HepG2 (cell line): ENCODE measurements at regions not wholly inside any gene's neighbourhood (a gene's known extent, or its start where the extent isn't known, plus 50 kb on each side); places are given as distances from the start of the nearest gene placed in this dataset.

Experiments used
- ATAC-seq: fragments of 200-7000 bp; cut with Tn5 transposase; 3 replicates; pipeline ENCODE4 v1.9.1; 2020; ENCODE audit warnings: mild to moderate bottlenecking, moderate library complexity
- BruUV-seq: library from RNA; stranded (reverse); fragments of 400-500 nt; replicated peaks from 2 replicates; lab custom pipeline; 2021; lab: Mats Ljungman, UMichigan
- CTCF ChIA-PET: fragments of 300-600 bp; formaldehyde crosslinking; extraction: SDS; loops from one replicate; lab custom pipeline; 2021; ENCODE audit warnings: low total read pairs, inconsistent platforms, low intra/inter-chr PET ratio; lab: Yijun Ruan, JAX
- POLR2A ChIA-PET: fragments of 350-600 bp; sonication (Branson Sonifier 250); formaldehyde crosslinking; loops from one replicate; lab custom pipeline; 2020; ENCODE audit warnings: antibody characterized with exemption, inconsistent platforms; lab: Yijun Ruan, JAX
- DNase-seq: peaks from one replicate; pipeline ENCODE4 v3.0.0-alpha.2; 2015; ENCODE audit warnings: low spot score
- FAIRE-seq: peaks from 3 replicates; lab custom pipeline; 2011; peaks lifted over from hg19 to GRCh38; lab: Jason Lieb, UNC
- H2AFZ ChIP-seq: one replicate; pipeline ENCODE4 v1.6.1; 2011; ENCODE audit warnings: low read length, inconsistent platforms
- H3K27ac ChIP-seq: fragments of 300-600 bp; 3 replicates; pipeline ENCODE4 v1.8.0; 2011; ENCODE audit warnings: mixed run types, mild to moderate bottlenecking, mixed read lengths, low read length, inconsistent platforms; ENCODE audit not compliant: insufficient read depth; ENCODE audit errors: extremely low read length
- H3K27me3 ChIP-seq, 2 experiments: fragments of 200-600 bp in 1 of 2; 2 replicates in 1 of 2; 3 replicates in 1 of 2; pipeline versions ENCODE4 v1.6.0 to v1.8.0; 2011; ENCODE audit warnings: low read length in 2 of 2, mild to moderate bottlenecking in 2 of 2, moderate library complexity in 2 of 2, inconsistent platforms in 1 of 2; ENCODE audit not compliant: insufficient read depth in 2 of 2, control insufficient read depth in 1 of 2
- H3K36me3 ChIP-seq, 2 experiments: fragments of 200-600 bp in 1 of 2; replicated peaks in 1 of 2; 2 replicates in 1 of 2; 3 replicates in 1 of 2; pipeline versions ENCODE4 v1.5.1 to v1.8.0; 2011; ENCODE audit warnings: low read length in 2 of 2, inconsistent platforms in 1 of 2; ENCODE audit not compliant: insufficient read depth in 2 of 2, control insufficient read depth in 1 of 2
- H3K4me1 ChIP-seq: 2 replicates; pipeline ENCODE4 v1.5.1; 2012; ENCODE audit warnings: low read length, inconsistent platforms; ENCODE audit not compliant: insufficient read depth
- H3K4me2 ChIP-seq: 2 replicates; pipeline ENCODE4 v1.6.0; 2011; ENCODE audit warnings: low read depth, low read length, inconsistent platforms
- H3K4me3 ChIP-seq, 3 experiments: fragments of 200-600 bp in 1 of 3; sonication (generic), shearing (Covaris generic) in 1 of 3; replicated peaks in 1 of 3; 2 replicates each; pipeline ENCODE4 v1.5.1; 2011 to 2016; ENCODE audit warnings: low read length in 3 of 3, inconsistent platforms in 2 of 3, low read depth in 2 of 3, mild to moderate bottlenecking in 2 of 3, control low read depth in 1 of 3, mixed read lengths in 1 of 3; ENCODE audit not compliant: insufficient read depth in 1 of 3
- H3K79me2 ChIP-seq: one replicate; pipeline ENCODE4 v1.6.1; 2011; ENCODE audit warnings: low read length, inconsistent platforms; ENCODE audit not compliant: insufficient read depth
- H3K9ac ChIP-seq: 2 replicates; pipeline ENCODE4 v1.6.0; 2011; ENCODE audit warnings: mild to moderate bottlenecking, low read depth, low read length, inconsistent platforms; ENCODE audit not compliant: insufficient read depth
- H3K9me3 ChIP-seq: 2 replicates; pipeline ENCODE4 v1.5.1; 2012; ENCODE audit warnings: mild to moderate bottlenecking, low read length
- H4K20me1 ChIP-seq: 2 replicates; pipeline ENCODE4 v1.6.0; 2011; ENCODE audit warnings: inconsistent platforms, mild to moderate bottlenecking, low read length, moderate library complexity; ENCODE audit not compliant: insufficient read depth
- ATF1 ChIP-seq: IDR thresholded peaks from 2 replicates; pipeline ENCODE4 v1.6.1; 2016; ENCODE audit warnings: mild to moderate bottlenecking, control low read depth
- KLF15 ChIP-seq: sonication (generic); formaldehyde crosslinking; IDR thresholded peaks from 2 replicates; pipeline ENCODE4 v1.8.1; 2023; ENCODE audit warnings: borderline replicate concordance, mild to moderate bottlenecking, inconsistent platforms, missing genetic modification reagents, mixed read lengths
- PHF21A ChIP-seq: sonication (generic); formaldehyde crosslinking; IDR thresholded peaks from 2 replicates; pipeline ENCODE4 v1.5.0; 2020; ENCODE audit warnings: mild to moderate bottlenecking, missing genetic modification reagents
- RNF2 ChIP-seq: fragments of 450-650 bp; conservative IDR thresholded peaks from 2 replicates; pipeline ENCODE4 v1.6.1; 2016; ENCODE audit warnings: low read depth
- SNRNP70 ChIP-seq: fragments of 200-400 bp; formaldehyde crosslinking; IDR thresholded peaks from 2 replicates; pipeline ENCODE4 v1.6.1; 2017; ENCODE audit warnings: mild to moderate bottlenecking, low read depth, low read length, moderate library complexity
- YY1 ChIP-seq: IDR thresholded peaks from 2 replicates; pipeline ENCODE4 v1.6.1; 2011; ENCODE audit warnings: low read length, low read depth, moderate library complexity, mild to moderate bottlenecking; ENCODE audit not compliant: insufficient read depth, insufficient replicate concordance
- ZBTB14 ChIP-seq: sonication (generic); formaldehyde crosslinking; IDR thresholded peaks from 2 replicates; pipeline ENCODE4 v1.4.0; 2020; ENCODE audit warnings: missing genetic modification reagents
- ZBTB40 ChIP-seq, 2 experiments: fragments of 450-650 bp in 1 of 2; sonication (generic) in 1 of 2; formaldehyde crosslinking in 1 of 2; IDR thresholded peaks; 2 replicates each; pipeline versions ENCODE4 v1.6.1 to v1.8.0; 2016 to 2022; ENCODE audit warnings: antibody characterized with exemption in 1 of 2, mild to moderate bottlenecking in 1 of 2, missing genetic modification reagents in 1 of 2
- ZNF234 ChIP-seq: sonication (generic); formaldehyde crosslinking; conservative IDR thresholded peaks from 2 replicates; pipeline ENCODE4 v1.5.1; 2020; ENCODE audit warnings: mild to moderate bottlenecking, missing genetic modification reagents
- ZNF329 ChIP-seq: sonication (generic); formaldehyde crosslinking; IDR thresholded peaks from 2 replicates; pipeline ENCODE4 v1.9.0; 2021; ENCODE audit warnings: low read depth, mild to moderate bottlenecking, missing genetic modification reagents
- ZNF501 ChIP-seq: sonication (generic); formaldehyde crosslinking; IDR thresholded peaks from 2 replicates; pipeline ENCODE4 v1.5.1; 2020; ENCODE audit warnings: mild to moderate bottlenecking, moderate library complexity, missing genetic modification reagents
- ZNF543 ChIP-seq: sonication (generic); formaldehyde crosslinking; IDR thresholded peaks from 2 replicates; pipeline ENCODE4 v1.4.0; 2020; ENCODE audit warnings: mild to moderate bottlenecking, missing genetic modification reagents
- WGBS: methylation state at CpG from one replicate; pipeline ENCODE4 v1.1.6; 2017; ENCODE audit warnings: low lambda C conversion rate; 5-methylcytosine and 5-hydroxymethylcytosine counted together
- in situ Hi-C: cut with HindIII; loops from 2 replicates; pipeline ENCODE4 v1.10.0; 2017; ENCODE audit warnings: low pct_unique_long_range_greater_than_20kb; ENCODE audit not compliant: extremely low pct_ligation_motif_present
- intact Hi-C: fragments of 100-400 bp; cut with micrococcal nuclease; formaldehyde crosslinking; loops from one replicate; pipeline ENCODE4 v1.10.0; 2022; ENCODE audit not compliant: unreplicated experiment
- TF ChIP-seq, protein P1 (sequence below): sonication (generic); formaldehyde crosslinking; IDR thresholded peaks from 2 replicates; pipeline ENCODE4 v1.5.0; 2020; ENCODE audit warnings: missing genetic modification reagents, mild to moderate bottlenecking, borderline replicate concordance

GRCh38 chr4:153919667-153920066 is 130.8 kb upstream of the SFRP2 start:
- H3K27ac ChIP-seq: no peak overlapping the region
- no peaks in the 10 kb centered on the region for H3K27me3 ChIP-seq
- no peak overlapping the region for H2AFZ ChIP-seq
- H4K20me1 ChIP-seq: no peaks in the 10 kb centered on the region
- FAIRE-seq (no peak), DNase-seq (no peak), ATAC-seq (no peak)
- in situ Hi-C loops (no loop called here), intact Hi-C loops (no loop called here)
- H3K9ac ChIP-seq: no peak overlapping the region
- ChIA-PET POLR2A (no interaction called here), CTCF (no interaction called here)
- H3K4me2 ChIP-seq: no peak overlapping the region
- WGBS: 1% methylated on average over 3 of the region's 3 CpGs
- H3K36me3 ChIP-seq: no peaks in the 10 kb centered on the region
- H3K4me1 ChIP-seq: no peaks in the 10 kb centered on the region
- no TSS peak for BruUV-seq
- no peaks in the 10 kb centered on the region for H3K9me3 ChIP-seq
- no peaks in the 10 kb centered on the region for H3K79me2 ChIP-seq
- H3K4me3 ChIP-seq: no peak overlapping the region
- TF ChIP-seq, protein P1, sequence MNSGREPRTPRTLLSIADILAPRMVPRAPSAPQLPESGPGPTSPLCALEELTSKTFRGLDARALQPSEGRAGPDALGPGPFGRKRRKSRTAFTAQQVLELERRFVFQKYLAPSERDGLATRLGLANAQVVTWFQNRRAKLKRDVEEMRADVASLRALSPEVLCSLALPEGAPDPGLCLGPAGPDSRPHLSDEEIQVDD (CRISPR knock-in tag): no peak
- TF ChIP-seq KLF15 (CRISPR knock-in tag) (no peak), ATF1 (CRISPR knock-in tag) (no peak), ZNF501 (no peak), ZBTB14 (CRISPR knock-in tag) (no peak), ZNF234 (CRISPR knock-in tag) (no peak), ZNF329 (no peak), RNF2 (no peak), PHF21A (CRISPR knock-in tag) (no peak), YY1 (no peak), ZBTB40 (IDR thresholded peaks at IDR 0.05) (no peak), ZBTB40 (CRISPR knock-in tag; IDR thresholded peaks at IDR 0.05) (no peak), SNRNP70 (no peak), ZNF543 (CRISPR knock-in tag) (no peak)
